Right lobe of liver (tissue), 6 donors: ENCODE measurements at regions not wholly inside any gene's neighbourhood (a gene's known extent, or its start where the extent isn't known, plus 50 kb on each side); places are given as distances from the start of the nearest gene placed in this dataset.

Experiments used
- ATAC-seq, 4 donors: fragments of 200-7000 bp; cut with Tn5 transposase; one replicate each; pipeline ENCODE4 v1.9.1; 2020; ENCODE audit warnings: mild to moderate bottlenecking in 4 of 4, moderate library complexity in 4 of 4
- DNase-seq, 3 donors: peaks; one replicate each; pipeline ENCODE4 v3.0.0-alpha.2; 2020
- H3K27ac ChIP-seq, 3 donors: fragments of 200-600 bp; one replicate each; pipeline ENCODE4 v1.8.0; 2022
- H3K27me3 ChIP-seq, 2 donors: fragments of 200-600 bp; one replicate each; pipeline ENCODE4 v1.8.0; 2022
- H3K36me3 ChIP-seq, 4 donors: fragments of 200-600 bp; sonication (generic) in 1 of 4; one replicate each; pipeline versions ENCODE4 v1.5.1 to v1.8.0; 2017 to 2022; ENCODE audit warnings: control low read depth in 1 of 4
- H3K4me1 ChIP-seq, 4 donors: fragments of 200-600 bp; sonication (generic) in 1 of 4; one replicate each; pipeline versions ENCODE4 v1.5.1 to v1.8.0; 2017 to 2022; ENCODE audit warnings: control low read depth in 1 of 4
- H3K4me3 ChIP-seq, 3 donors: fragments of 200-600 bp; one replicate each; pipeline ENCODE4 v1.8.0; 2022
- H3K9me3 ChIP-seq, 4 donors: fragments of 200-600 bp; sonication (generic) in 1 of 4; one replicate each; pipeline versions ENCODE4 v1.5.1 to v1.8.0; 2017 to 2022; ENCODE audit warnings: control low read depth in 1 of 4
- CTCF ChIP-seq, 4 donors: fragments of 200-600 bp in 3 of 4; fragments of 450-650 bp in 1 of 4; IDR thresholded peaks; one replicate each; pipeline versions ENCODE4 v1.5.1 to v1.8.0; 2016 to 2022; ENCODE audit warnings: antibody characterized with exemption in 4 of 4, mild to moderate bottlenecking in 2 of 4
- POLR2A ChIP-seq: fragments of 450-650 bp; IDR thresholded peaks from one replicate; pipeline ENCODE4 v1.6.1; 2017; ENCODE audit warnings: antibody characterized with exemption, mild to moderate bottlenecking
- WGBS: methylation state at CpG from one replicate; pipeline ENCODE4 v1.1.6; 2018; ENCODE audit warnings: low coverage, low lambda C conversion rate; ENCODE audit not compliant: insufficient coverage; ENCODE audit errors: missing lambda C conversion rate; 5-methylcytosine and 5-hydroxymethylcytosine counted together
- intact Hi-C, 2 donors: fragments of 100-400 bp; cut with DNase I; formaldehyde crosslinking; loops; one replicate each; pipeline versions ENCODE4 v1.11.2 to v1.14.1; 2022
- donor health status: DM: no; HTN: yes; CAD: no.
- donor health status: DM: no; HTN: no; CAD: no.
- donor health status: DM: no; HTN: no; CAD: no.
- donor health status: DM: no; HTN: yes; CAD: no.
- donor health status: DM: no; HTN: yes; CAD: no.

GRCh38 chr3:84487296-84487695, 471.5 kb upstream of the CADM2 start:
- Histone ChIP-seq H3K36me3 (no peaks in the 10 kb centered on the region), H3K4me1 (no peaks in the 10 kb centered on the region), H3K9me3 (no peaks in the 10 kb centered on the region), H3K4me3 (no peak overlapping the region), H3K27me3 (no peaks in the 10 kb centered on the region), H3K27ac (no peak overlapping the region)
- intact Hi-C loops = no loop called here
- TF ChIP-seq POLR2A (no peak), CTCF (IDR thresholded peaks at IDR 0.05) (no peak)
- DNase-seq (no peak), ATAC-seq (no peak)
- 52% methylated on average over 8 of the region's 8 CpGs for WGBS

GRCh38 chr3:84504761-84505160, 454.0 kb upstream of the CADM2 start:
- H3K4me3 ChIP-seq = no peak overlapping the region
- ATAC-seq (no peak), DNase-seq (no peak)
- no peaks in the 10 kb centered on the region for H3K36me3 ChIP-seq
- intact Hi-C loops = no loop called here
- no peaks in the 10 kb centered on the region for H3K9me3 ChIP-seq
- H3K27ac ChIP-seq = no peak overlapping the region
- 44% methylated on average over 1 of the region's 1 CpG for WGBS
- no peaks in the 10 kb centered on the region for H3K4me1 ChIP-seq
- no peaks in the 10 kb centered on the region for H3K27me3 ChIP-seq
- no peak for TF ChIP-seq POLR2A
- TF ChIP-seq CTCF (IDR thresholded peaks at IDR 0.05) = no peak

- DNase-seq (no peak), ATAC-seq (no peak)
- intact Hi-C loops = no loop called here
- Histone ChIP-seq H3K27me3 (no peaks in the 10 kb centered on the region), H3K4me3 (no peak overlapping the region), H3K4me1 (no peaks in the 10 kb centered on the region), H3K27ac (no peak overlapping the region), H3K36me3 (no peaks in the 10 kb centered on the region), H3K9me3 (no peaks in the 10 kb centered on the region)
- WGBS = 25% methylated on average over 1 of the region's 3 CpGs
- TF ChIP-seq CTCF (IDR thresholded peaks at IDR 0.05) (no peak), POLR2A (no peak)
These were observed 448.8 kb upstream of the CADM2 start for GRCh38 chr3:84510007-84510406.

GRCh38 chr3:84522893-84523292, 435.9 kb upstream of the CADM2 start:
- WGBS = 63% methylated on average over 5 of the region's 6 CpGs
- no peak for ATAC-seq
- no peak for TF ChIP-seq CTCF (IDR thresholded peaks at IDR 0.05)
- TF ChIP-seq POLR2A = no peak

GRCh38 chr3:84536916-84537315, 421.9 kb upstream of the CADM2 start:
- intact Hi-C loops = no loop called here

More at GRCh38 chr3:84522893-84523292, 435.9 kb upstream of the CADM2 start:
- Histone ChIP-seq H3K27me3 (no peaks in the 10 kb centered on the region), H3K36me3 (no peaks in the 10 kb centered on the region), H3K4me3 (no peak overlapping the region), H3K27ac (no peak overlapping the region), H3K4me1 (no peaks in the 10 kb centered on the region), H3K9me3 (no peaks in the 10 kb centered on the region)
- intact Hi-C loops = no loop called here
- no peak for DNase-seq

More at GRCh38 chr3:84536916-84537315, 421.9 kb upstream of the CADM2 start:
- TF ChIP-seq POLR2A = no peak
- no peak for TF ChIP-seq CTCF (IDR thresholded peaks at IDR 0.05)
- no peaks in the 10 kb centered on the region for H3K9me3 ChIP-seq
- H3K27me3 ChIP-seq = no peaks in the 10 kb centered on the region
- H3K27ac ChIP-seq = no peak overlapping the region
- H3K4me1 ChIP-seq = no peaks in the 10 kb centered on the region
- no peak overlapping the region for H3K4me3 ChIP-seq
- WGBS = 65% methylated on average over 3 of the region's 3 CpGs
- ATAC-seq (no peak), DNase-seq (no peak)
- no peaks in the 10 kb centered on the region for H3K36me3 ChIP-seq
